H9 (cell line): ENCODE measurements at regions not wholly inside any gene's neighbourhood (a gene's known extent, or its start where the extent isn't known, plus 50 kb on each side); places are given as distances from the start of the nearest gene placed in this dataset.

Experiments used
- DNase-seq: peaks from one replicate; pipeline ENCODE4 v3.0.0-alpha.2; 2017
- H2AFZ ChIP-seq: one replicate; pipeline ENCODE4 v1.6.1; 2013; ENCODE audit warnings: mild to moderate bottlenecking, low read length, control low read depth, moderate library complexity
- H2AK5ac ChIP-seq: 2 replicates; pipeline ENCODE4 v1.6.1; 2013; ENCODE audit warnings: low read length, control low read depth, mixed read lengths; ENCODE audit not compliant: insufficient read length
- H2BK120ac ChIP-seq: one replicate; pipeline ENCODE4 v1.6.1; 2013; ENCODE audit warnings: low read depth, mild to moderate bottlenecking, low read length, control low read depth, inconsistent platforms; ENCODE audit not compliant: poor library complexity, severe bottlenecking
- H2BK12ac ChIP-seq: 2 replicates; pipeline ENCODE4 v1.6.1; 2013; ENCODE audit warnings: low read length, control low read depth, mixed read lengths, low read depth; ENCODE audit not compliant: insufficient read length
- H2BK15ac ChIP-seq: 2 replicates; pipeline ENCODE4 v1.6.1; 2013; ENCODE audit warnings: low read depth, low read length, control low read depth
- H2BK20ac ChIP-seq: one replicate; pipeline ENCODE4 v1.6.1; 2013; ENCODE audit warnings: low read depth, mild to moderate bottlenecking, low read length, control low read depth, inconsistent platforms; ENCODE audit not compliant: poor library complexity, severe bottlenecking
- H2BK5ac ChIP-seq: 2 replicates; pipeline ENCODE4 v1.6.1; 2013; ENCODE audit warnings: low read length, control low read depth, mixed read lengths; ENCODE audit not compliant: insufficient read length
- H3K14ac ChIP-seq: 2 replicates; pipeline ENCODE4 v1.6.1; 2013; ENCODE audit warnings: low read length, control low read depth; ENCODE audit not compliant: insufficient read depth
- H3K18ac ChIP-seq: 2 replicates; pipeline ENCODE4 v1.6.1; 2013; ENCODE audit warnings: low read depth, mild to moderate bottlenecking, mixed read lengths, low read length, control low read depth; ENCODE audit not compliant: insufficient read length
- H3K23ac ChIP-seq: 2 replicates; pipeline ENCODE4 v1.6.1; 2013; ENCODE audit warnings: low read length, control low read depth, mixed read lengths, low read depth; ENCODE audit not compliant: insufficient read length
- H3K23me2 ChIP-seq: 2 replicates; pipeline ENCODE4 v1.6.1; 2013; ENCODE audit warnings: low read depth, mild to moderate bottlenecking, mixed read lengths, low read length, control low read depth; ENCODE audit not compliant: insufficient read length, poor library complexity, severe bottlenecking
- H3K27ac ChIP-seq: 2 replicates; pipeline ENCODE4 v1.5.1; 2013; ENCODE audit warnings: low read length, control low read depth, mixed read lengths, low read depth; ENCODE audit not compliant: insufficient read length
- H3K27me3 ChIP-seq: 2 replicates; pipeline ENCODE4 v1.6.1; 2013; ENCODE audit warnings: low read length, control low read depth, inconsistent platforms; ENCODE audit not compliant: insufficient read depth
- H3K4ac ChIP-seq: 2 replicates; pipeline ENCODE4 v1.6.1; 2013; ENCODE audit warnings: low read depth, mild to moderate bottlenecking, control low read depth, inconsistent platforms, low read length, moderate library complexity
- H3K4me1 ChIP-seq: 2 replicates; pipeline ENCODE4 v1.6.1; 2013; ENCODE audit warnings: low read length, control low read depth, inconsistent platforms; ENCODE audit not compliant: insufficient read depth
- H3K4me2 ChIP-seq: 2 replicates; pipeline ENCODE4 v1.6.1; 2013; ENCODE audit warnings: low read length, control low read depth, mixed read lengths; ENCODE audit not compliant: insufficient read length, insufficient read depth
- H3K56ac ChIP-seq: 2 replicates; pipeline ENCODE4 v1.6.1; 2013; ENCODE audit warnings: low read depth, mild to moderate bottlenecking, mixed read lengths, low read length, control low read depth; ENCODE audit not compliant: insufficient read length
- H3K79me1 ChIP-seq: 2 replicates; pipeline ENCODE4 v1.6.1; 2013; ENCODE audit warnings: low read depth, mild to moderate bottlenecking, moderate library complexity, low read length, control low read depth, inconsistent platforms; ENCODE audit not compliant: insufficient read depth, poor library complexity, severe bottlenecking
- H3K79me2 ChIP-seq: 2 replicates; pipeline ENCODE4 v1.6.1; 2013; ENCODE audit warnings: low read length, control low read depth, inconsistent platforms; ENCODE audit not compliant: insufficient read depth
- H3K9ac ChIP-seq: 2 replicates; pipeline ENCODE4 v1.6.1; 2013; ENCODE audit warnings: low read length, control low read depth, mixed read lengths; ENCODE audit not compliant: insufficient read length; ENCODE audit errors: extremely low read depth
- H3K9me3 ChIP-seq: one replicate; pipeline ENCODE4 v1.6.1; 2013; ENCODE audit warnings: low read depth, low read length, inconsistent platforms; ENCODE audit not compliant: control insufficient read depth
- H3T11ph ChIP-seq: one replicate; pipeline ENCODE4 v1.6.1; 2013; ENCODE audit warnings: mild to moderate bottlenecking, low read length, control low read depth, inconsistent platforms
- H4K20me1 ChIP-seq: one replicate; pipeline ENCODE4 v1.6.1; 2013; ENCODE audit not compliant: control insufficient read depth, insufficient read length, insufficient read depth
- H4K5ac ChIP-seq: 2 replicates; pipeline ENCODE4 v1.6.1; 2013; ENCODE audit warnings: low read depth, mild to moderate bottlenecking, mixed read lengths, low read length, control low read depth; ENCODE audit not compliant: insufficient read length
- H4K8ac ChIP-seq: replicated peaks from 2 replicates; pipeline ENCODE4 v1.6.1; 2013; ENCODE audit warnings: low read length, control low read depth, mixed read lengths, low read depth; ENCODE audit not compliant: insufficient read length
- H4K91ac ChIP-seq: 2 replicates; pipeline ENCODE4 v1.6.1; 2013; ENCODE audit warnings: low read depth, mild to moderate bottlenecking, moderate library complexity, mixed read lengths, low read length, control low read depth; ENCODE audit not compliant: insufficient read length
- H3K27ac Mint-ChIP-seq, 3 experiments: 2 replicates in 2 of 3; 3 replicates in 1 of 3; pipeline ENCODE4 v1.8.0; 2020 to 2021; ENCODE audit warnings: mixed read lengths in 3 of 3, mild to moderate bottlenecking in 1 of 3, moderate library complexity in 1 of 3
- H3K27me3 Mint-ChIP-seq: 2 replicates; pipeline ENCODE4 v1.8.0; 2021; ENCODE audit warnings: low read depth, mild to moderate bottlenecking, moderate library complexity, mixed read lengths
- H3K36me3 Mint-ChIP-seq, 3 experiments: 2 replicates in 2 of 3; 3 replicates in 1 of 3; pipeline ENCODE4 v1.8.0; 2020 to 2021; ENCODE audit warnings: low read depth in 3 of 3, mixed read lengths in 3 of 3; ENCODE audit not compliant: insufficient read depth in 1 of 3
- H3K4me1 Mint-ChIP-seq, 2 experiments: 2 replicates each; pipeline ENCODE4 v1.8.0; 2020; ENCODE audit warnings: mixed read lengths in 2 of 2
- H3K4me3 Mint-ChIP-seq, 2 experiments: 2 replicates in 1 of 2; 3 replicates in 1 of 2; pipeline ENCODE4 v1.8.0; 2020 to 2021; ENCODE audit warnings: mild to moderate bottlenecking in 2 of 2, mixed read lengths in 2 of 2, moderate library complexity in 1 of 2
- H3K9me3 Mint-ChIP-seq, 2 experiments: 2 replicates in 1 of 2; 3 replicates in 1 of 2; pipeline ENCODE4 v1.8.0; 2020; ENCODE audit warnings: mild to moderate bottlenecking in 2 of 2, mixed read lengths in 2 of 2, moderate library complexity in 1 of 2
- WGBS: extraction: QIAGEN DNeasy Blood & Tissue Kit; methylation state at CpG from one replicate; pipeline ENCODE4 v1.1.7; 2013; ENCODE audit warnings: missing lambda C conversion rate, low lambda C conversion rate, mixed read lengths; ENCODE audit not compliant: insufficient read length; ENCODE audit errors: extremely low coverage; 5-methylcytosine and 5-hydroxymethylcytosine counted together
- TF ChIP-seq, protein P1 (sequence below): fragments of 200-600 bp; sonication (generic); conservative IDR thresholded peaks from 3 replicates; pipeline ENCODE4 v1.8.0; 2021; ENCODE audit warnings: antibody characterized with exemption, mild to moderate bottlenecking

DNA sequence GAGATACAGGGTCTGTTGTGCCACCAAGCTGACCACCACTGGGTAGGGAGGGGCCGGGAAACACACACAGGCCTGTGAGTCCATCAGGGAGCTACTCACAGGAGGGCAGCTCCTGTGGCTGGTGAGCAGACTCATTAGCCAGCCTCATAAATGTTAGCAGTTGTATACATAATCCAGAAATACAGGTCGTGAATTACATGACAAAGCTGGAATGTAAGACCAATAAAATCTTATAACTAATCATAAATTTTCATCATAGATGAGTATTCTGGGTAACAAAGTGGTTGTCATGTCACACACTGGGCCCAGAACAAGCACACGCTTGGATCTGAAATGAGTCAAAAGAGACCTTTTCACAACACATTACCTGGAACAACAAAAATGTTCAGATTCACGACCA lies 642.6 kb upstream of the AUTS2 start:
- Histone ChIP-seq H3K79me2 (no peaks in the 10 kb centered on the region), H4K20me1 (no peaks in the 10 kb centered on the region), H3K27me3 (no peaks in the 10 kb centered on the region), H2BK5ac (no peak overlapping the region), H3K14ac (no peak overlapping the region), H2BK12ac (no peak overlapping the region), H3K4me2 (no peak overlapping the region), H3T11ph (no peak overlapping the region), H2BK120ac (no peak overlapping the region), H3K27ac (no peak overlapping the region), H2AK5ac (no peak overlapping the region), H3K9ac (no peak overlapping the region), H4K8ac (no peak overlapping the region), H2BK15ac (no peak overlapping the region), H2BK20ac (no peak overlapping the region), H3K56ac (no peak overlapping the region), H3K23me2 (no peaks in the 10 kb centered on the region), H3K4ac (no peak overlapping the region), H3K23ac (no peak overlapping the region), H3K9me3 (no peaks in the 10 kb centered on the region), H3K79me1 (no peaks in the 10 kb centered on the region), H4K91ac (no peak overlapping the region), H2AFZ (no peak overlapping the region), H3K4me1 (no peaks in the 10 kb centered on the region), H3K18ac (no peak overlapping the region), H4K5ac (no peak overlapping the region)
- Mint-ChIP-seq H3K27ac (no peak overlapping the region), H3K9me3 (peaks cover 0 to 4% of the 10 kb centered on the region in 2 experiments; a peak in 2 of 5 replicates), H3K4me3 (no peak overlapping the region), H3K4me1 (peaks cover 8 to 9% of the 10 kb centered on the region in 2 experiments; a peak in 3 of 4 replicates), H3K27me3 (peaks cover 2% of the 10 kb centered on the region), H3K36me3 (peaks cover 0 to 5% (median 0%) of the 10 kb centered on the region in 3 experiments; a peak in 2 of 7 replicates)
- DNase-seq: no peak
- WGBS: no CpG with 5 or more reads among the region's 4 CpGs
- TF ChIP-seq, protein P1, sequence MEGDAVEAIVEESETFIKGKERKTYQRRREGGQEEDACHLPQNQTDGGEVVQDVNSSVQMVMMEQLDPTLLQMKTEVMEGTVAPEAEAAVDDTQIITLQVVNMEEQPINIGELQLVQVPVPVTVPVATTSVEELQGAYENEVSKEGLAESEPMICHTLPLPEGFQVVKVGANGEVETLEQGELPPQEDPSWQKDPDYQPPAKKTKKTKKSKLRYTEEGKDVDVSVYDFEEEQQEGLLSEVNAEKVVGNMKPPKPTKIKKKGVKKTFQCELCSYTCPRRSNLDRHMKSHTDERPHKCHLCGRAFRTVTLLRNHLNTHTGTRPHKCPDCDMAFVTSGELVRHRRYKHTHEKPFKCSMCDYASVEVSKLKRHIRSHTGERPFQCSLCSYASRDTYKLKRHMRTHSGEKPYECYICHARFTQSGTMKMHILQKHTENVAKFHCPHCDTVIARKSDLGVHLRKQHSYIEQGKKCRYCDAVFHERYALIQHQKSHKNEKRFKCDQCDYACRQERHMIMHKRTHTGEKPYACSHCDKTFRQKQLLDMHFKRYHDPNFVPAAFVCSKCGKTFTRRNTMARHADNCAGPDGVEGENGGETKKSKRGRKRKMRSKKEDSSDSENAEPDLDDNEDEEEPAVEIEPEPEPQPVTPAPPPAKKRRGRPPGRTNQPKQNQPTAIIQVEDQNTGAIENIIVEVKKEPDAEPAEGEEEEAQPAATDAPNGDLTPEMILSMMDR: no peak
